Activated CD4-positive, alpha-beta T cell treated with anti-CD3 and anti-CD28 coated beads for 1 hour (primary cell): ENCODE measurements at regions not wholly inside any gene's neighbourhood (a gene's known extent, or its start where the extent isn't known, plus 50 kb on each side); places are given as distances from the start of the nearest gene placed in this dataset.

Source experiments
- DNase-seq: peaks from one replicate; pipeline ENCODE4 v3.0.0-alpha.2; 2020

- no peak for DNase-seq
Measured at GRCh38 chr2:201969241-201969937, 64.3 kb upstream of the FZD7 start.

GRCh38 chr2:201969938-201970785 lies 63.5 kb upstream of the FZD7 start:
- DNase-seq: no peak

GRCh38 chr2:201970786-201971108 lies 62.9 kb upstream of the FZD7 start:
- no peak for DNase-seq

- DNase-seq: no peak
Measured at GRCh38 chr2:201971531-201972228, 62.0 kb upstream of the FZD7 start.

GRCh38 chr2:201972621-201973255 lies 60.9 kb upstream of the FZD7 start:
- no peak for DNase-seq

GRCh38 chr2:201973305-201973928 lies 60.2 kb upstream of the FZD7 start:
- DNase-seq: no peak

- DNase-seq: no peak
Measured at GRCh38 chr2:201974171-201975100, 59.2 kb upstream of the FZD7 start.

GRCh38 chr2:201975434-201975833 lies 58.2 kb upstream of the FZD7 start:
- DNase-seq: no peak

GRCh38 chr2:201975964-201976612 lies 57.6 kb upstream of the FZD7 start:
- no peak for DNase-seq

GRCh38 chr2:201977651-201978050 lies 56.0 kb upstream of the FZD7 start:
- no peak for DNase-seq

GRCh38 chr2:201978333-201978732 lies 55.3 kb upstream of the FZD7 start:
- no peak for DNase-seq

GRCh38 chr2:201978986-201979385 lies 54.7 kb upstream of the FZD7 start:
- no peak for DNase-seq

GRCh38 chr2:201980389-201980821 lies 53.2 kb upstream of the FZD7 start:
- no peak for DNase-seq

GRCh38 chr2:201980946-201981345 lies 52.7 kb upstream of the FZD7 start:
- DNase-seq: no peak

- no peak for DNase-seq
Measured at GRCh38 chr2:201983174-201983573, 50.5 kb upstream of the FZD7 start.

GRCh38 chr2:201983800-201984199 lies 49.9 kb upstream of the FZD7 start:
- DNase-seq: no peak
